Spleen (tissue), 7 donors: ENCODE measurements at regions not wholly inside any gene's neighbourhood (a gene's known extent, or its start where the extent isn't known, plus 50 kb on each side); places are given as distances from the start of the nearest gene placed in this dataset.

ENCODE experiments used
- POLR2AphosphoS5 ChIP-seq, 3 donors: sonication (generic); formaldehyde crosslinking; IDR thresholded peaks; one replicate each; pipeline ENCODE4 v1.5.1; 2017; ENCODE audit warnings: antibody characterized with exemption in 3 of 3
- TF ChIP-seq, protein P1 (sequence below), 11 experiments: fragments of 200-600 bp in 7 of 11; fragments of 450-650 bp in 4 of 11; sonication (generic) in 4 of 11; IDR thresholded peaks in 8 of 11; conservative IDR thresholded peaks in 3 of 11; 1 replicate in 7 of 11; 2 replicates in 4 of 11; pipeline versions ENCODE4 v1.4.0 to v1.8.0; 2016 to 2021; ENCODE audit warnings: antibody characterized with exemption in 11 of 11, inconsistent platforms in 4 of 11, mild to moderate bottlenecking in 1 of 11
- donor health status: DM: no; HTN: no; CAD: no; lungs with moderate emphysema.
- donor health status: DM: no; HTN: no; CAD: no.
- donor health status: DM: no; HTN: no; CAD: no.

GRCh38 chr1:177770096-177770495, 199.8 kb downstream of the SEC16B start:
- TF ChIP-seq, protein P1, sequence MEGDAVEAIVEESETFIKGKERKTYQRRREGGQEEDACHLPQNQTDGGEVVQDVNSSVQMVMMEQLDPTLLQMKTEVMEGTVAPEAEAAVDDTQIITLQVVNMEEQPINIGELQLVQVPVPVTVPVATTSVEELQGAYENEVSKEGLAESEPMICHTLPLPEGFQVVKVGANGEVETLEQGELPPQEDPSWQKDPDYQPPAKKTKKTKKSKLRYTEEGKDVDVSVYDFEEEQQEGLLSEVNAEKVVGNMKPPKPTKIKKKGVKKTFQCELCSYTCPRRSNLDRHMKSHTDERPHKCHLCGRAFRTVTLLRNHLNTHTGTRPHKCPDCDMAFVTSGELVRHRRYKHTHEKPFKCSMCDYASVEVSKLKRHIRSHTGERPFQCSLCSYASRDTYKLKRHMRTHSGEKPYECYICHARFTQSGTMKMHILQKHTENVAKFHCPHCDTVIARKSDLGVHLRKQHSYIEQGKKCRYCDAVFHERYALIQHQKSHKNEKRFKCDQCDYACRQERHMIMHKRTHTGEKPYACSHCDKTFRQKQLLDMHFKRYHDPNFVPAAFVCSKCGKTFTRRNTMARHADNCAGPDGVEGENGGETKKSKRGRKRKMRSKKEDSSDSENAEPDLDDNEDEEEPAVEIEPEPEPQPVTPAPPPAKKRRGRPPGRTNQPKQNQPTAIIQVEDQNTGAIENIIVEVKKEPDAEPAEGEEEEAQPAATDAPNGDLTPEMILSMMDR (IDR thresholded peaks at IDR 0.05 in 8 of 11, conservative IDR thresholded peaks at IDR 0.05 in 3 of 11), result no peak
- TF ChIP-seq POLR2AphosphoS5 (IDR thresholded peaks at IDR 0.05), result no peak
